ENCODE measurements at regions not wholly inside any gene's neighbourhood (a gene's known extent, or its start where the extent isn't known, plus 50 kb on each side); places are given as distances from the start of the nearest gene placed in this dataset.
"Not testable (repeated sequence)": the region's sequence is repeated elsewhere in the genome, so short reads cannot be mapped to it uniquely, and the experiment has no call there.

DNA sequence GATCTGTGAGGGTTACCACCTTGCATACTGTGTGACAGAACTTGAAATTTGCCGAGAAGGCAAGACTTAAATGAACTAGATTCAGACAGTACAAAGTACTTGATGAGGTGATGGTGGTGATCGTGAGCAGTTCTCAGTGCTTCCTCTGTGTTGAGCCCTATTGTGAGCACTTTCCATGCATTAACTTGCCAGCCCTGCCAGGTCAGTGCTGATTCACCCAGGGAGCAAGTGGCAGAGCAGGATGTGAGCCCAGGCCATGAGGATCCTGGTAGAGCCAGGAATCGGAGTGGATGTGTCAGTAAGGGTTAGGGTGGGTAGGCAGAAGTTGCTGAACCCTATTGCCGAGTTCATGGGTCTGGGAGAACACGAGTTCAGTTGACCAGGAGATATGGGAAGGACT lies 4545.7 kb upstream of the TPTE start:
- H3K4me1 Mint-ChIP-seq (ENCODE audit: low read depth); H3K4me3 Mint-ChIP-seq; POLR2A ChIA-PET; ATAC-seq; H3K27ac Mint-ChIP-seq; H3K27me3 Mint-ChIP-seq; H3K36me3 Mint-ChIP-seq (ENCODE audit: low read depth); H3K9me3 Mint-ChIP-seq; DNase-seq; intact Hi-C loops (cut with micrococcal nuclease); CTCF ChIA-PET: not testable (repeated sequence)

DNA sequence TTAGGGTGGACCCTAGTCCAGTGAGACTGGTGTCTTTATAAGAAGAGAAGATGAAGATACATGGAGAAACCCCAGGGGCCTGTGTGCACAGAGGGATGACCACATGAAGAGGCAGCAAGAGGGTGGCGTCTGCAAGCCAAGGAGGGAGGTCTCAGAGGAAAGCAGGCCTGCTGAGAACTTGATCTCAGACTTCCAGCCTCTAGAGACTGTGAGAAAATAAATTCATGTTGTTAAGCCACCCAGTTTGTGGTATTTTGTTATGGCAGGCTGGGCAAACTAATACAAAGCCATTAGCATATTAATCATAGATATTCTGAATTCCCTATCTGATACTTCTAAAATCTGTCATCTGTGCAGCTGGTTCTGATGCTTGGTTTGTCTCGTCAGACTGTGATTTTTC lies 4523.8 kb upstream of the TPTE start:
- H3K4me3 Mint-ChIP-seq: not testable (repeated sequence)

DNA sequence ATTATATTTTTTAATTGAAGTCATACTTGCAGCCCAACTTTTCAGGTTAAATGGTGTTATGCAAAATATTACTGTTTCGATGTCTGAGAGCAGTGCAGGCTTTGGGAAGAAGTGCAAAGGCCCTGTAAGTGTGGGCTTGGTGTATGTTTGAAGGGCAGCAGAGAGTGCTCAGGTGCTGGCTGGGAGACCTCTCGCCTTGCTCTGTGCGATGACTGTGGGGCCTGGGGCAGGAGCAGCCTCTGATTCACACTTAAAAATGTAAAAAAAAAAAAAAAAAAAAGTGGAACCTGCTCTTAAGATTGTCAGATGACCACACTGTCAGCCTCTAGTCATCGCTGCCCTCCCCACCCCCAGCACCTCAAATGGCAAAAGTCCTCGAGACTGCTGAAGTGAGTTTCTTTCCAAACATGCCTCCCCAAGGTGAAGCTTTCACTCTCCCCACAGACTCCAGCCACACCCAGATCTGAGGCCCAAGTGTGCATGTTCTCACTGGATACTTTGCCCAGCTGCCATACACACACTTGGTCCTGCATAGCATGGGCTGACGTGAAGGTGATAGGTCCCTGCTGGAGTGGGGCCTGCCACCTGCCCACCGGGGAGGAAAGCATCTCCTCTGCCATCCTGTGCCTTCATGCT lies 4505.8 kb upstream of the TPTE start:
- CTCF ChIA-PET; H3K9me3 Mint-ChIP-seq; POLR2A ChIA-PET; H3K36me3 Mint-ChIP-seq (ENCODE audit: low read depth); H3K27me3 Mint-ChIP-seq; H3K27ac Mint-ChIP-seq; H3K4me1 Mint-ChIP-seq (ENCODE audit: low read depth); DNase-seq; intact Hi-C loops (cut with micrococcal nuclease); H3K4me3 Mint-ChIP-seq; ATAC-seq: not testable (repeated sequence)

More for the DNA sequence above, 4523.8 kb upstream of the TPTE start:
- H3K27me3 Mint-ChIP-seq; DNase-seq; CTCF ChIA-PET; ATAC-seq; H3K36me3 Mint-ChIP-seq (ENCODE audit: low read depth); H3K27ac Mint-ChIP-seq; intact Hi-C loops (cut with micrococcal nuclease); H3K9me3 Mint-ChIP-seq; H3K4me1 Mint-ChIP-seq (ENCODE audit: low read depth); POLR2A ChIA-PET: not testable (repeated sequence)

DNA sequence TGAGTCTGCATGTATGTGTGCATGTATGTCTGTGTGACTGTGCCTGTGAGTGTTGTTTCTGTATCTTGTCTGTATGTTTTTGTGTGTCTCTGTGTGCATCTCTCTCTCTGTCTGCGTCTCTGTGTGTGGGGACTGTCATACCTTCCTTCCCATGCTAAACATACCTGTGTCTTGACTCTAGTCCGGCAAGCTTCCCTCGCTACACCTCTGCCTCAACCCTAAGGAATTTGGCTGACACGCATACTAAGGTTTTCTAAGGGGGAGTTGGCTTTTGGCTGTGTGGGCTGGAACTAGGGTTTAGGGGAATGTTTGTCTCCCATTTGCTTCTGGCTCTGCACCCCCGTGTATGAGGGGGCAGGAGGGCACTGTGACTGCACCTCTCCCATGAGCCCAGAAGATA lies 4500.9 kb upstream of the TPTE start:
- H3K27ac Mint-ChIP-seq; H3K4me3 Mint-ChIP-seq; H3K27me3 Mint-ChIP-seq; DNase-seq; H3K9me3 Mint-ChIP-seq; H3K4me1 Mint-ChIP-seq (ENCODE audit: low read depth); CTCF ChIA-PET; intact Hi-C loops (cut with micrococcal nuclease); ATAC-seq; POLR2A ChIA-PET; H3K36me3 Mint-ChIP-seq (ENCODE audit: low read depth): not testable (repeated sequence)

DNA sequence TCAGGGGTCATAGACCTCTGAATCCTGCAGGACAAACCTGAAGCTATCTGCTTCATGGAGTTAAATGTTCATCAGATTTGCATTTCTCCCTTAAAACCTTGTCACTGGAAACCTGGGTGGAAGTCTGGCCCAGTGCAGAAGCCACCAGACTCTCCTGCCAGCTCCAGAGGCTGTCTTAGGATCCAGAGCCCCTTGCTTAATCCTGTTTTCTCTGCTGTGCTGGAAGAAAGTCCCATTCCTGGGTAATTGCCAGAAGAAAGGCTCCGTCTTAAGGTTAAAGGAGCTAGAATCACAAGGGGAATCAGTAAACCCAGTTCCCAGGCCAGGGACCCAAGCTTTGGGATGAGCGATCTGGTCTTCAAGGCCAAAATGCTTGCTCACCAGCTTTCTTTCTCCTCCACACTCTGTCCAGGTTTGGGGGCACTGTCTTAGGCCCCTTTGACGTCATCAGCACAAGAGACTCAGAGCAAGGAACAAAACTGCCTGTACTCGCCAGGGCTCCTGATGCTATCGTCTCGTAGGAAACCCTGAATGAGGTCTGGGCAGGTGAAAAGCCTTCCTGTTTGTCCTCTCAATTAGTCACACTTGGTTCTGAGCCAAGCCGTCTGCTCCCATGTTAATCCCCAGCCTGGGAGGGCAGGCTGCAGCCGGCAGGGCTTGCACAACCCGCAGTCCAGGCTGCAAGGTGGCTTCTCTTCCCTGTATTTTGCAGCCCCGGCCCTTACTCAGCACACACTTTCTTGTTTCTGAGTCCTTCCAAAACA lies 4500.2 kb upstream of the TPTE start:
- ATAC-seq; H3K4me3 Mint-ChIP-seq; H3K27me3 Mint-ChIP-seq; DNase-seq; H3K4me1 Mint-ChIP-seq (ENCODE audit: low read depth); H3K9me3 Mint-ChIP-seq; H3K36me3 Mint-ChIP-seq (ENCODE audit: low read depth); intact Hi-C loops (cut with micrococcal nuclease); CTCF ChIA-PET; H3K27ac Mint-ChIP-seq; POLR2A ChIA-PET: not testable (repeated sequence)

DNA sequence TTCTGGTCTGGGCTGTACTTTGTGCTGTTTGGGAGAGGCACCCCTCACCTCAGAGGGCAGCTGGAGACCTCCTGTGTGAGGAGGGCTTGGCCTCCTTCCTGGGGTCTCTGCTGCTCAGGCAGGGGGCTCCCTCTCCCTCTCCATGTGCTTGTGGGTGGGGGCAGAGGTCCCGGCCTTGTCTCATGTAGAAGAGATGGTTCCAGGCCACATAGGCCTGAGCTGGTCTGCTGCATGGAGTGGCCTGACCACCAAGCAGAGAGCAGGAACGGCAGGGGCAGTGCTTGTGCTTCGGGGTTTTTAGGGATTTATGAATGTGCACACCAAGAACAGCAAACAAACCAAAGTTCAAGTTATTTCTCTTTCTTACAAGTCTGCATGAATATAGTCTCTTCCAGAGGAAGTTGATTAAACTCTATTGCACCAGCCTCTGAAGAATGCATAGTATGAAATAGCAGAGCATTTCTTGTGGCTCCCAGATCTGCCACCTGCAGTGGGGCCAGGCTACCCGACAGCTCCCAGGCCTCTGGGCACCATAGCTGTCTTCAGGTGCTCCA lies 4499.6 kb upstream of the TPTE start:
- H3K4me1 Mint-ChIP-seq (ENCODE audit: low read depth); POLR2A ChIA-PET; ATAC-seq; H3K9me3 Mint-ChIP-seq; H3K27ac Mint-ChIP-seq; intact Hi-C loops (cut with micrococcal nuclease); H3K27me3 Mint-ChIP-seq; H3K4me3 Mint-ChIP-seq; CTCF ChIA-PET; DNase-seq; H3K36me3 Mint-ChIP-seq (ENCODE audit: low read depth): not testable (repeated sequence)

DNA sequence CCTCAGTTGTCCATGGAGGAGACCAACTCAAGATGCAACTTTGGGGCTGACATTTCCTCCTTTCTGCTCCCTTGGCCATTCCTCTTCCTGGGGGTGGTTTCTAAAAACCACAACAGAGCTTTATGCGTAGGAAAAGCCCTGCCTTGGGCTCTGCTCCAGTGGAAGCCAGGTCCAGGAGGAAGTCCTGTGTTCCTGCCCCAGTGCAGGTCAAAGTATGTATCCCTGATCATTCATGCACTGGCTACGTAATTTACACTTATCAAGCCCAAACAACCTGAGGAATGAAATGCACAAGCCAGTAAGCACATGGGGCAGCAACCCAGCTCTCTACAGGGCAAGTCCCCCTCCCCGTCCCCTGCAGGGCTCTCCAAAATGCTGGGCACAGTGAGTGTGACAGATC lies 4498.1 kb upstream of the TPTE start:
- CTCF ChIA-PET; DNase-seq; ATAC-seq; H3K9me3 Mint-ChIP-seq; H3K4me1 Mint-ChIP-seq (ENCODE audit: low read depth); H3K27ac Mint-ChIP-seq; intact Hi-C loops (cut with micrococcal nuclease); POLR2A ChIA-PET; H3K36me3 Mint-ChIP-seq (ENCODE audit: low read depth); H3K4me3 Mint-ChIP-seq; H3K27me3 Mint-ChIP-seq: not testable (repeated sequence)

DNA sequence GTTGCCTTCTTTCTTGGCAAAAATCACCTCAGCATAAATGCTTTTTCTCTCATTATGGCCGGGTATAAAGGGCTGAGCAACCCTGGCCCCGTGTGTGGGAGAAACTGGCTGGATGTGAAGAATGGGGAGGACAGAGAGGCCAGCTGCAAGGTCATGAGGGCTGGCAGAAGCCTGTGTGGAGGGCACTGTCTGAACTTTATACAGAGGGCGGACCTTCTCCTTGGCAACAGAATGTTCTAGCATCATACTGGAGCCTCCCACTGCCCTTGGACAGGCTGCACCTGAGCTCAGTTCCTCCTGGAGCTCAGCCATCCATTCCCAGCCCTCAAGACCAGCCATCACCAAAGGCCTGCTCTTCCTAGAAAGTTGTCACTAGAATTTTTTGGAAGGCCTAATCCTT lies 4496.2 kb upstream of the TPTE start:
- H3K27me3 Mint-ChIP-seq; DNase-seq; intact Hi-C loops (cut with micrococcal nuclease); ATAC-seq; H3K4me1 Mint-ChIP-seq (ENCODE audit: low read depth); POLR2A ChIA-PET; H3K36me3 Mint-ChIP-seq (ENCODE audit: low read depth); H3K27ac Mint-ChIP-seq; CTCF ChIA-PET; H3K4me3 Mint-ChIP-seq; H3K9me3 Mint-ChIP-seq: not testable (repeated sequence)

DNA sequence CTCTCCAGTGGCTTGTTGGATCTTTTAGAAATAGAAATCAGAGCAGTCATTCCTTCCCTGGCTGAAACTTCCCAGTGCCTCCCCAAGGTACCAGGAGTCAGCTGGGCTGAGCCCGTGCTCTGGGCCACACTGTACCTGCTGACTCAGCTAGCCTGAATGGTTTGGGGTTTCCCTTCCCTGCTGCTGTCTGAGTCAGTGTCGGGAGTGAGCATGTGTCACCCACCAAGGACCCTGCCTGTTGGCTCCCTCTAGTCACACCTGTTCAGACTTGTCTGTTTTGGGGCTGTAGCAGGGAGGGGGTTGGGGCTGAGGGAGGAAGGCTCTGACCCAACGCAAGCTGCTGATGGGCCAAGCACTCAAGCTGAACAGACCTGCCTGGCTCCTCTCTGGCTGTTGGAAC lies 4493.9 kb upstream of the TPTE start:
- POLR2A ChIA-PET: not testable (repeated sequence)

DNA sequence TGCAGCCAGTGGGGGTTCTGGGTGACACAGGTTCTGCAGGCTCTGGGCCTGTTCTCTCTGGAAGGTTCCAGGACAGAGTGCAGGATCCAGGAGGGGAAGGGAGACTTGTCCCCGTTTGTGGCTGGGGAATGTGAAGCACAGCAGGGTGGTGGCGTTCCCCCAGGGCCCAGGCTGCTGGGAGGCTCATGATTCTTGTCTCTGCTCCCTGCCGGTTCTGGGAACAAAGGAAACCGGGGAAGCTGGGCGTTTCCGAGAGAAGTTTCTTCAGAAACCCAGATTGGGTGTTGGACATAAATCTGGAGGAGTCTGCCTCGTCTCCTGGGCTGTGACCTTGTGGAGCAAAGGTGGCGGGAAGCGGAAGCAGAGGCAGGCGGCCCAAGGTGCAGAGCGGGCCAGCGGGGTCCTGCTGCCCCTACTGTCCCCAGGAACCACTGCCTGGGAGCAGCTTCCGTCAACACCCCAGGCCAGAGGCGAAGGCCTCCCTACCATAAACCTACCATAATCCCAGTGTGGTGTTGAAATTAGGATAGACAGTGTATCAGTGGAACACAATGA lies 4487.2 kb upstream of the TPTE start:
- H3K27me3 Mint-ChIP-seq; H3K9me3 Mint-ChIP-seq; H3K27ac Mint-ChIP-seq; CTCF ChIA-PET; H3K4me3 Mint-ChIP-seq; DNase-seq; H3K4me1 Mint-ChIP-seq (ENCODE audit: low read depth); H3K36me3 Mint-ChIP-seq (ENCODE audit: low read depth); intact Hi-C loops (cut with micrococcal nuclease); POLR2A ChIA-PET; ATAC-seq: not testable (repeated sequence)

More for the DNA sequence above, 4493.9 kb upstream of the TPTE start:
- H3K4me1 Mint-ChIP-seq (ENCODE audit: low read depth); H3K27me3 Mint-ChIP-seq; H3K9me3 Mint-ChIP-seq; H3K27ac Mint-ChIP-seq; intact Hi-C loops (cut with micrococcal nuclease); H3K4me3 Mint-ChIP-seq; CTCF ChIA-PET; H3K36me3 Mint-ChIP-seq (ENCODE audit: low read depth); DNase-seq: not testable (repeated sequence)
- peak; percentile 96 for ATAC-seq

DNA sequence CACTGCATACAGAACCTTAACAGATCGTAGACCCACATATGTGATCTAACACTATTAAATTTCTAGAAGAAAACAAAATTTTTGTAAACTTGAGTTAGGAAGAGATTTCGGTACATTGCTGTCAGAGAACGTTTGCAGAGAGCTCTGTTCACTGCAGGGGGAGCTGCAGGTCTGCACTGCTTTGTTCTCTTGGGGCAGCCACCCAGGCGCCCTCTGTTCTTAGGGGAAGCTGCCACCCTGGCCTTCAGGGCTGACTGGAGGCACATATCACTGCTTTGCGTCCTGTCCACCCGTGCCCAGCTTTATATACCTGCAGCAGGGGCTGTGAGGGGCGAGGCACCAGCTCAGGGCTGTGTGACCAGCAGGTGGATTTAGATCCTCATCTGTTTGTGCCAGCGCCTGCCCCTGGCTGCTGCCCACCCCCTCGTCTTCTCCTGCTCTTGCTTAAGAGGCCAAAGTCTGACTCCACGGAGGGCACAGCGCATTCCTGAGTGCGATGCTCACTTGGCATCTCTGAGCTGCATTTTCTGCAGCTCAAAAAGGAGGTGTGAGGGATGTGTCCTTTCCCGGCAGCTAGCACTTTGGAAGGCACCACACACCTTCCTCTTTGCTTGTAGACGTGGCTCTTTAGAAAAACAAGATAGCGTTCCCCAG lies 4486.4 kb upstream of the TPTE start:
- POLR2A ChIA-PET; H3K4me1 Mint-ChIP-seq (ENCODE audit: low read depth); CTCF ChIA-PET; H3K4me3 Mint-ChIP-seq; ATAC-seq; H3K9me3 Mint-ChIP-seq; intact Hi-C loops (cut with micrococcal nuclease); H3K36me3 Mint-ChIP-seq (ENCODE audit: low read depth); DNase-seq; H3K27me3 Mint-ChIP-seq; H3K27ac Mint-ChIP-seq: not testable (repeated sequence)
